HCT116 (cell line): ENCODE measurements at regions not wholly inside any gene's neighbourhood (a gene's known extent, or its start where the extent isn't known, plus 50 kb on each side); places are given as distances from the start of the nearest gene placed in this dataset.

ENCODE experiments used
- ATAC-seq: fragments of 200-7000 bp; cut with Tn5 transposase; 2 replicates; pipeline ENCODE4 v1.9.1; 2020; ENCODE audit warnings: mild to moderate bottlenecking, moderate library complexity
- BruUV-seq: library from RNA; stranded (reverse); fragments of 400-500 nt; replicated peaks from 2 replicates; lab custom pipeline; 2021; lab: Mats Ljungman, UMichigan
- CTCF ChIA-PET: fragments of 300-600 bp; sonication (Branson Sonifier 250); formaldehyde crosslinking; loops from one replicate; lab custom pipeline; 2021; ENCODE audit warnings: antibody characterized with exemption; lab: Charles Lee
- POLR2A ChIA-PET: fragments of 300-600, 350-600 bp; sonication (Branson Sonifier 250); formaldehyde crosslinking; loops from one replicate; lab custom pipeline; 2021; ENCODE audit warnings: antibody characterized with exemption; lab: Charles Lee
- RAD21 ChIA-PET, 2 experiments: fragments of 300-600 bp; sonication (Branson Sonifier 250); formaldehyde crosslinking; loops; one replicate each; lab custom pipeline; 2023; ENCODE audit warnings: low total read pairs in 2 of 2; ENCODE audit not compliant: uncharacterized antibody in 2 of 2, unreplicated experiment in 2 of 2, low non-redundant PET in 1 of 2; lab: Charles Lee
- DNase-seq: peaks from one replicate; pipeline ENCODE4 v3.0.0-alpha.2; 2010; ENCODE audit warnings: low read depth, low spot score
- H2AFZ ChIP-seq: fragments of 200-600 bp; shearing (Covaris generic), sonication (generic); 2 replicates; pipeline ENCODE4 v1.6.1; 2017; ENCODE audit warnings: low read depth, mixed run types, mixed read lengths, antibody characterized with exemption, low read length; ENCODE audit not compliant: poor library complexity, severe bottlenecking
- H3K27ac ChIP-seq: 2 replicates; pipeline ENCODE4 v1.5.1; 2012; ENCODE audit warnings: low read depth, low read length
- H3K27me3 ChIP-seq: fragments of 200-600 bp; sonication (generic); 2 replicates; pipeline ENCODE4 v1.6.1; 2016; ENCODE audit warnings: mixed run types, low read length, mixed read lengths; ENCODE audit not compliant: insufficient read depth
- H3K36me3 ChIP-seq, 2 experiments: fragments of 200-500 bp in 1 of 2; fragments of 200-600 bp in 1 of 2; sonication (Bioruptor generic) in 1 of 2; sonication (generic) in 1 of 2; 2 replicates each; pipeline versions ENCODE4 v1.5.1 to v1.6.1; 2014 to 2016; ENCODE audit warnings: low read length in 2 of 2, inconsistent platforms in 1 of 2, mixed read lengths in 1 of 2, mixed run types in 1 of 2; ENCODE audit not compliant: insufficient read depth in 2 of 2, control insufficient read depth in 1 of 2
- H3K4me1 ChIP-seq, 2 experiments: fragments of 200-600 bp in 1 of 2; sonication (generic) in 1 of 2; 2 replicates each; pipeline versions ENCODE4 v1.5.1 to v1.6.1; 2012 to 2017; ENCODE audit warnings: low read length in 2 of 2, inconsistent platforms in 1 of 2, mild to moderate bottlenecking in 1 of 2, mixed read lengths in 1 of 2, mixed run types in 1 of 2, moderate library complexity in 1 of 2; ENCODE audit not compliant: insufficient read depth in 2 of 2, control insufficient read depth in 1 of 2
- H3K4me2 ChIP-seq: fragments of 200-600 bp; sonication (generic); 2 replicates; pipeline ENCODE4 v1.6.1; 2017; ENCODE audit warnings: mixed run types, low read length, mixed read lengths
- H3K4me3 ChIP-seq, 2 experiments: fragments of 200-600 bp in 1 of 2; sonication (generic) in 1 of 2; replicated peaks in 1 of 2; 2 replicates each; pipeline ENCODE4 v1.5.1; 2011 to 2016; ENCODE audit warnings: low read length in 2 of 2, control low read depth in 1 of 2, low read depth in 1 of 2, mild to moderate bottlenecking in 1 of 2, mixed read lengths in 1 of 2, mixed run types in 1 of 2
- H3K79me2 ChIP-seq: fragments of 200-600 bp; sonication (generic); 2 replicates; pipeline ENCODE4 v1.6.1; 2017; ENCODE audit warnings: mild to moderate bottlenecking, mixed run types, low read length, moderate library complexity, mixed read lengths; ENCODE audit not compliant: insufficient read depth
- H3K9ac ChIP-seq: fragments of 200-600 bp; sonication (generic); 2 replicates; pipeline ENCODE4 v1.6.1; 2016; ENCODE audit warnings: low read length, mixed read lengths
- H3K9me2 ChIP-seq: fragments of 200-600 bp; sonication (generic), shearing (Covaris generic); 2 replicates; pipeline ENCODE4 v1.6.1; 2017; ENCODE audit warnings: mixed run types, mild to moderate bottlenecking, moderate library complexity; ENCODE audit not compliant: insufficient read depth
- H3K9me3 ChIP-seq, 2 experiments: fragments of 200-500 bp in 1 of 2; fragments of 200-600 bp in 1 of 2; sonication (Bioruptor generic) in 1 of 2; sonication (generic) in 1 of 2; 2 replicates each; pipeline ENCODE4 v1.6.1; 2014 to 2017; ENCODE audit warnings: low read length in 2 of 2, mixed read lengths in 2 of 2, inconsistent platforms in 1 of 2, low read depth in 1 of 2, mild to moderate bottlenecking in 1 of 2, mixed run types in 1 of 2, moderate library complexity in 1 of 2; ENCODE audit not compliant: control insufficient read depth in 1 of 2, insufficient read depth in 1 of 2
- H4K20me1 ChIP-seq: fragments of 200-600 bp; sonication (generic), shearing (Covaris generic); 2 replicates; pipeline ENCODE4 v1.6.1; 2017; ENCODE audit warnings: mixed run types, mild to moderate bottlenecking, moderate library complexity; ENCODE audit not compliant: insufficient read depth
- CBX3 ChIP-seq: IDR thresholded peaks from 2 replicates; pipeline ENCODE4 v1.6.1; 2012; ENCODE audit warnings: low read depth
- EZH2 ChIP-seq: fragments of 200-600 bp; sonication (generic); IDR thresholded peaks from 2 replicates; pipeline ENCODE4 v1.6.1; 2017; ENCODE audit warnings: antibody characterized with exemption, mixed run types
- POLR2AphosphoS5 ChIP-seq: IDR thresholded peaks from 2 replicates; pipeline ENCODE4 v1.6.1; 2011; ENCODE audit warnings: mild to moderate bottlenecking, low read depth, low read length, moderate library complexity
- RAD21 ChIP-seq: IDR thresholded peaks from 2 replicates; pipeline ENCODE4 v1.6.1; 2012; ENCODE audit warnings: low read depth, mild to moderate bottlenecking
- REST ChIP-seq: IDR thresholded peaks from 2 replicates; pipeline ENCODE4 v1.6.1; 2012; ENCODE audit warnings: low read depth
- YY1 ChIP-seq: IDR thresholded peaks from 2 replicates; pipeline ENCODE4 v1.6.1; 2011; ENCODE audit warnings: low read length, low read depth, moderate library complexity, mild to moderate bottlenecking; ENCODE audit not compliant: insufficient replicate concordance; ENCODE audit errors: extremely low read depth
- ZFX ChIP-seq: fragments of 450-650 bp; IDR thresholded peaks from 2 replicates; pipeline ENCODE4 v1.6.1; 2017
- ZNF274 ChIP-seq: fragments of 200-500 bp; sonication (Bioruptor generic); IDR thresholded peaks from 2 replicates; pipeline ENCODE4 v1.6.1; 2014; ENCODE audit warnings: mild to moderate bottlenecking, low read depth, low read length, inconsistent platforms
- intact Hi-C: fragments of 100-400 bp; cut with micrococcal nuclease; formaldehyde crosslinking; loops from 2 replicates; pipeline ENCODE4 v1.10.0; 2022

- Histone ChIP-seq H3K4me2 (no peak overlapping the region), H3K36me3 (no peaks in the 10 kb centered on the region), H3K9me2 (no peaks in the 10 kb centered on the region), H3K4me1 (no peaks in the 10 kb centered on the region), H3K27ac (no peak overlapping the region), H3K9me3 (peaks cover 4 to 6% of the 10 kb centered on the region in 2 experiments; a peak in 2 of 4 replicates), H4K20me1 (no peaks in the 10 kb centered on the region), H3K27me3 (no peaks in the 10 kb centered on the region), H3K79me2 (no peaks in the 10 kb centered on the region), H2AFZ (no peak overlapping the region), H3K4me3 (no peak overlapping the region), H3K9ac (no peak overlapping the region)
- DNase-seq (no peak), ATAC-seq (no peak)
- TF ChIP-seq ZNF274, result no peak
- no peak for TF ChIP-seq POLR2AphosphoS5
- no peak for TF ChIP-seq YY1
- no peak for TF ChIP-seq REST
- no peak for TF ChIP-seq RAD21
- no peak for TF ChIP-seq ZFX
- TF ChIP-seq CBX3, result no peak
- no peak for TF ChIP-seq EZH2
- CTCF ChIA-PET, result no interaction called here
- no TSS peak for BruUV-seq
- RAD21 ChIA-PET, result no interaction called here
- POLR2A ChIA-PET, result no interaction called here
- intact Hi-C loops, result no loop called here
Measured at GRCh38 chr1:105730701-105731100, 1325.8 kb upstream of the PRMT6 start.
